ENCODE measurements at regions not wholly inside any gene's neighbourhood (a gene's known extent, or its start where the extent isn't known, plus 50 kb on each side); places are given as distances from the start of the nearest gene placed in this dataset.

DNA sequence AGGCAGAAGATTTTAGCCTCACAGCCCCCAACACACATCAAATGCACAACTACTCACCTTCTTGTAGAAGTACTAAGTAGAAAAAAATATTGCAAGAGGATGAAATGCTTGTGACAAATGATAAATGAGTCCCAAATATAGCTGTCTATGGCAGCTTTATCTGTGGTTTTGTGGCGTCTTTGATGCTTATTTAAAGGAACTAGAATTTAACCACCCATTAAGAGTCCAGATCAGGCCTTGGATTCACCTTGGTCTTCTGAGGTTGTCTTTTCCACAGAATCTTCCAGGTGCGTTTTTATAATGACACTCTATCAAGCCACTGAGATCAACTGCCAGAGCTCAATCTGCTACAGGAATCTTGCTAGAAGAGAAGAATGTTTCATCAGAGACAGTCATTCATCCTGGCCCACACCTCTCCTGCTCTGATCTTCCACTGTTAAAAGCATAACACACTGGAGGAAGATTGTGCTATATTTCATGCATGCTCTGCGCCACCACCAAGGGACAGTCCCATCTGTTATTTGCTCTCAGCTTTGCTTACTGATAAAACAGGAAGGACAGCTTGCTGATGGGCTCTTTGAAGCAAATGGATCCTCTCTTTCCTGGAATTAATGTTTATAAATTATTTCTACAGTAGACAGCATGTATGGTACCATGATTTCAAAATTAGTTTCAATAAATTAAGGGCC lies 144.1 kb downstream of the SLC7A11 start:
- TF ChIP-seq, protein P1, sequence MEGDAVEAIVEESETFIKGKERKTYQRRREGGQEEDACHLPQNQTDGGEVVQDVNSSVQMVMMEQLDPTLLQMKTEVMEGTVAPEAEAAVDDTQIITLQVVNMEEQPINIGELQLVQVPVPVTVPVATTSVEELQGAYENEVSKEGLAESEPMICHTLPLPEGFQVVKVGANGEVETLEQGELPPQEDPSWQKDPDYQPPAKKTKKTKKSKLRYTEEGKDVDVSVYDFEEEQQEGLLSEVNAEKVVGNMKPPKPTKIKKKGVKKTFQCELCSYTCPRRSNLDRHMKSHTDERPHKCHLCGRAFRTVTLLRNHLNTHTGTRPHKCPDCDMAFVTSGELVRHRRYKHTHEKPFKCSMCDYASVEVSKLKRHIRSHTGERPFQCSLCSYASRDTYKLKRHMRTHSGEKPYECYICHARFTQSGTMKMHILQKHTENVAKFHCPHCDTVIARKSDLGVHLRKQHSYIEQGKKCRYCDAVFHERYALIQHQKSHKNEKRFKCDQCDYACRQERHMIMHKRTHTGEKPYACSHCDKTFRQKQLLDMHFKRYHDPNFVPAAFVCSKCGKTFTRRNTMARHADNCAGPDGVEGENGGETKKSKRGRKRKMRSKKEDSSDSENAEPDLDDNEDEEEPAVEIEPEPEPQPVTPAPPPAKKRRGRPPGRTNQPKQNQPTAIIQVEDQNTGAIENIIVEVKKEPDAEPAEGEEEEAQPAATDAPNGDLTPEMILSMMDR (IDR thresholded peaks at IDR 0.05): no peak
- no peak for TF ChIP-seq POLR2A (IDR thresholded peaks at IDR 0.05)
